Ureter (tissue), 1 donor: ENCODE measurements at regions not wholly inside any gene's neighbourhood (a gene's known extent, or its start where the extent isn't known, plus 50 kb on each side); places are given as distances from the start of the nearest gene placed in this dataset.

Experiments
- DNase-seq: peaks from one replicate; pipeline ENCODE4 v3.0.0-alpha.2; 2020; ENCODE audit warnings: low spot score
- donor health status: DM: yes; HTN: yes; CAD: no.

GRCh38 chr11:92865352-92865751 is 104.1 kb upstream of the MTNR1B start:
- DNase-seq = no peak

- DNase-seq = no peak
Observed at GRCh38 chr11:92866679-92867282, 102.7 kb upstream of the MTNR1B start.

GRCh38 chr11:92867913-92868619 is 101.4 kb upstream of the MTNR1B start:
- DNase-seq = no peak

DNA sequence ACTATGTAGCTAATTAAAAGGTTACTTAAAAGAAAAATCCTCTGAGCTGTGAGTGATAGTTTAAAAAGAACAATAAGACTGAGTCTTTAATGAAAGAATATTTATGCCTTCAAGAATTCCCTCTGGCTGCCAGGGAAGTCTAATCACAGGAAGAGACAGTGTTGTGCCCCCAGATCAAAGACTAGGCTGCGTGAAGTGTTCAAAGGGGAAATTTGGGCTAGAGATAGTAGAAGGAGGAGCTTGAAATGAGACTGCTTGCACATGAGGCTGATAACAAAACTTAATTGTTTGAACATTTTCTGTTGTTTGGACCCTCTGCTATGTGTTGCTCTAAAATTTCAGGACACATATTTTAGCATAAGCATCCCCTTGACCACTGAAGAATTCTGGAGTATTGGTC is 99.7 kb upstream of the MTNR1B start:
- no peak for DNase-seq

DNA sequence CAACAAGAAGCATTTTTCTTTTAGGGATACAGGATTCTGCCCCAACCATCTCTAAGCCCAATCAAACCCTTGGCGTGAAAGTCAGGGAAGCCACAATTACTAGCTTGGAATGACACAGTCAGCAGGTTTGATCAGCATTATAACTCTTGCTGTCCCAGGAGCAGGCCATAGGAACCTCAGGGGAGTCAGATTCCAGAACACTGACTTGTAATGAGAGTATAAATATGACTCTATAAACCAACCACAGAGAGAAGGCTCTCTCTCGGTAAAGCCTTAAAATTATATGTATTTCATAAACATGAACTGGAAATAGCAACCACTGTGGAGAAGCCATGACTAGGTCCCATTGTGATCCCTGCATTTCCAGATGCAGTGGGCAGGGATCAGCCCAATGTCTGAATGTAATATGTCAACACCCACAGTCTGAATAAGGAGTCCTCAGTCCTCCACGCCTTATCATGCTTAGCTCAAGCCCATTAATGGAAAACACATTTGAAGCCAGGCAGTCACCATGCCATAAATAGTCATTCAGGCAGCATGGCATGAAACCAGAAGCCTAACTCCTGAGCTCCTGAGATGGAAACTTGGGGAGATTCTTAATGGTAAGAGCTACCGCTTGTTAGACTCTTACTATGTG is 99.1 kb upstream of the MTNR1B start:
- no peak for DNase-seq

- DNase-seq = no peak
Observed at GRCh38 chr11:92873551-92873950, 95.9 kb upstream of the MTNR1B start.

- no peak for DNase-seq
Observed at GRCh38 chr11:92875473-92875872, 94.0 kb upstream of the MTNR1B start.

DNA sequence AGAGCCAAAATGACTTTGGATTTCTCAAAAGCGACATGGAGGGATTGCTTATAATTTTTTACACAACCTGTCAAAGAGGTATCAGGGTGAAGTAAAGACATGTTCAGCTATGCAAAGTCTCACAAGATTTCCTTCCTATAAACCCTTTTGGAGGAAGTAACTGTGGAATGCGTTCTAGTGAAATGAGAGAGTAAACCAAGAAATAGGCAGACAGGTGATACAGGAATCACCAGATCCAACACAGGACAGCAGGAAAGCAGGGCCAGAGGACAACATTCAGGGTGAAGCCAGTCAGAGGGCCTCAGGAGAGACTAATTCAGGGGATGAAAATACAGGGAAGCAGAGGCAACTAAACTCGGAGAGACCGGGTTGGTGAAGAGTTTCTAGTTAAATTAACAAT is 90.4 kb upstream of the MTNR1B start:
- no peak for DNase-seq

DNA sequence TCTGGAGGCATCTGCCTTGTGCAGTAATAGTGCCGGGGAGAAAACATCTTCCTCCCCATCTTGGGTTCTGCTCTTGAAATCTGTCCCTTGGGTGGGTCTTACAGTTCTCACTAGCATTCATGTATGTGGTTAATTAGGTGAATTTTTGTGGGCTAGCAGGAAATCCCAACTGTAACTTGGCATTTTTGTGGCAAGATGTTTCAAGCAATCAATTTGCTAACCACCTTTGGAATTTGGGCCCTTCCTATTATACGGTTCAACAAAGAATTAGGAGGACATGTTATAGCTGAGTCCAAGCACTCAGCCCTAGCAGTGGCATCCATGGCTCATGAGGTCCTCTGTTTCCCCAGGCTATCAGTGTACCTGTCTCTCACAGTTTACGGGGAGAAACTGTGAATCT is 89.1 kb upstream of the MTNR1B start:
- DNase-seq = no peak

GRCh38 chr11:92881940-92882450 is 87.5 kb upstream of the MTNR1B start:
- DNase-seq = no peak

DNA sequence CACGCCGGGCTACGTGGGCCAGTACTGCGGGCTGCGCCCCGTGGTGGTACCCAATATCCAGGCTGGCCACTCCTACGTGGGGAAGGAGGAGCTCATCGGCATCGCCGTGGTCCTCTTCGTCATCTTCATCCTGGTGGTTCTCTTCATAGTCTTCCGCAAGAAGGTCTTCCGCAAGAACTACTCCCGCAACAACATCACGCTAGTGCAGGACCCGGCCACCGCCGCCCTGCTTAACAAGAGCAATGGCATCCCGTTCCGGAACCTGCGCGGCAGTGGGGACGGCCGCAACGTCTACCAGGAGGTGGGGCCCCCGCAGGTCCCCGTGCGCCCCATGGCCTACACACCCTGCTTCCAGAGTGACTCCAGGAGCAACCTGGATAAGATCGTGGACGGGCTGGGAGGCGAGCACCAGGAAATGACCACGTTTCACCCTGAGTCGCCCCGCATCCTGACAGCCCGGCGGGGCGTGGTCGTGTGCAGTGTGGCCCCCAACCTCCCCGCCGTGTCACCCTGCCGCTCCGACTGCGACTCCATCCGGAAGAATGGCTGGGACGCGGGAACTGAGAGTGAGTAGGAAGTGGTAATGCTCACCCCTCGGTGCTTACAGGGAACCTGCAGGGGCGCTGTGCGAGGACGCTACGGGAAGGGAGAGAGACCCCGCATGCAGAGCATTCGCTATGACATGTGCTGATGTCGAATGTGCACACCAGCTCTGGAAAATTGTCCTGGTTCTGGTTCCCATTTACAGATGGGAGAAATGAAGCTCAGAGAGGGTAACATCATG is 86.4 kb upstream of the MTNR1B start:
- DNase-seq = no peak

DNA sequence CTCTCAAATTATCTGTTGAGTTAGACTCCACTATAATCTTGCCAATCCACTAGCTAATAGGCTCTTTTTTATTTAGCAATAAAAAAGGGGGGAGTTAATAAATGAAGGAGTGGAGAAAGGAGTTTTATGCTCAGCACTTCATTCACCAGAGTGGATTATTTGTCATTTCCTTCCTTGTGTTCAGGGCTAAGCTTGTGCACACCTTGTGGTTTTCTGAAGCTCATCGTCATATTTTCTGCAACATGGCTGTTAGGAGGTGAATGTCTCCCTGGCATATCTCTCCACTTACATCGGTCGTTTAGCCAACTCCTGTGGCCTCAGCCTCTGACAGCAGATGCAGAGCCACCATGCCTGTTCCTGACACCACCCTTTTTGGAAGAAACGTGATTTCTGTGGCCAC is 83.9 kb upstream of the MTNR1B start:
- no peak for DNase-seq

DNA sequence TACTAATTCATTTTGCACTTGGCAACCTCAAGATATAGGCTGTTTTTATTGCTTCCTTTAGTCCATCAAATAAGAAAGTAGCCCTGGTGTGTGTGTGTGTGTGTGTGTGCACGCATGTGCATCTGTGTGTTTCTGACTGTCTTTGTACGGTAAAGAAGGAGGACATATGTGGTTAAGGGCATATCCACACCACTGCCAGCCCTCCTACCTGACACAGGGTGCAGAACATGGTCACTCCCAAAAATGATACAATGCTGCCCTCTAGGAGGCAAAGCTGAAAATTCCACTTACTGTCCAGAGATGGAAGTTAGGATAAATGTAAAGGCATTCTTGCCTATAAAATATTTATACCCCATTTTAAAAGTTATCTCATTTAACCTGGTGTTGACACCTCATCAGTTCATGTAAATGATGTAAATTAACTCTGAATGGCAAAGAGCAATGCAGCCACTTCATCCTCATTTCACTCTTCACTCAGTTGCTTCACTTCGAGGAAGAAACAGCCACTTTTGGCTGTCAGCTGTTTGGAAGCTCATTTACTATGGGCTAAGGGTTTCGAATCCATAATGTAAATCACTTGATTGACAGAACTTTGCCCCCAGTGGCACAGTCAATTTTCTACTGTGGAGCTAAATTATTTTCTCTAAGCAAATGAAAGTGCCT is 83.1 kb upstream of the MTNR1B start:
- peak; percentile 69 for DNase-seq

- DNase-seq = no peak
Observed at GRCh38 chr11:92888696-92889095, 80.8 kb upstream of the MTNR1B start.

DNA sequence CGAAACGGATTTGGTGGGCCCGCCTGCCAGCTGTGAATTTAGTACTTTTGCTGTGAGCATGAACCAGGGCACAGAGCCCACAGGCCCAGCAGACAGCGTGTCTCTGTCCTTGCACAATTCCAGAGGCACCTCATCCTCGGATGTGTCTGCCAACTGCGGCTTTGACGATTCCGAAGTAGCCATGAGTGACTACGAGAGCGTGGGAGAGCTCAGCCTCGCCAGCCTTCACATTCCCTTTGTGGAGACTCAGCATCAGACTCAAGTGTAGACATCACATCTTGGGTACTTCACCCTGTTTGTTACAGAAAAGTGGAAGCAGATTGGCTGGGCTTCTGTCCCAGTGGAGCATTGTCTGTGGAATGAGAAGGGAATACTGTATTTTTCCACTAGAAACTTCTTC is 78.6 kb upstream of the MTNR1B start:
- no peak for DNase-seq

DNA sequence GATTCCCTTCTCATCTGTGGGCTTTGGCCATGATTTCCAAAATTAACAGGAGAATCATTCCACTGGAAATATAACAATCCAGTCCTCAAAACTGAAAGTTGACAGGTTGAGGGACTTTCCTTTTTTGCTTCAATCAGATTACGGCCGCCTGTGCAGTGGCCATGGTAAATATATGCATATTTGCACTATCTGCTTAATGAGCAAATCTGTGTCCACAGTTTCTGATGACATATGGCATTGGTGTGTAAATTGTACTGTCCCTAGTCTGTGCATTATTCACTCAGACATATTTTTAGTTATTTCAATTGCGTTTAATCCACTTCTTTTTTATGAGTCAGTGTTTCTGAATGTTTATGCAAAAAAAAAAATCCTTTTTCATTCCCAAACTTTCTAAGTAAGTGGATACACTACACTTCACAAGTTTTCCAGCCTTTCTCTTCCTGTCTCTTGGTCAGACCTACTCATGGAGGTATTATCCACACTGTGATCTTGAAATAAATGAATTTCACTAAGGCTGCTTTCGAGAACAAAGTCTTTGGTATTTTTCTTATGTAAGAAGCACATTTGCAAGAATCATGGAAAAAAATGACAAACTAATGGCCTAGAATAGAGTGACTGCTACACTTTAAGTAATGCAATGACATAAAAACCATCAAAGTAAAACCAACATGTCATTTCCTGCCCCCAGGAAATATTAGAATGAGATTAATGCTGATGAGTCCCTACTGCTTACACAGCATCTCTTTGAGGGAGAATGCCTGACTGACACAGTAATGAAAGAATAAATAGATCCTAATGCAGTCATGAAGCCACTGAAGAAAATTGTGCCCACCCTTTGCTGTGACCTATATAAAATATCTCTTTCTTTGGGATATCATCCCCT is 76.4 kb upstream of the MTNR1B start:
- DNase-seq = no peak

DNA sequence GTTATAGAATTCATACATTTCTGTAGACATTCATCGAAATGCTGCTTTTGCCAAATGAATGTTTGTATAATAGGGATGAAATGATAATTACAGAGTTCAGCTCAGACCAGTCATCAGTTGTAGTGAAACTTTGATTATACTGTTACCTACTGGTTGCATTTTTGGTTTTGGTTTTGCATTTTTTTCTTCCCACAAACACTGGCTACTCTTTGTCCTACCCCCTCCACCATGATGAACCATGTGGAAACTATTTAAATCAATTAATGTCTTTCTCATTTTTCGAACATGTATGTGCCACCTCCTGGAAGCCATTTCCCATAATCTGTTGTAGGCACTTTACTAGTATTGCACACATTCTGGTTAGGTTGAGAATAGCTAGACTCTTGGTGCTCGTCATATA is 75.3 kb upstream of the MTNR1B start:
- DNase-seq = no peak

DNA sequence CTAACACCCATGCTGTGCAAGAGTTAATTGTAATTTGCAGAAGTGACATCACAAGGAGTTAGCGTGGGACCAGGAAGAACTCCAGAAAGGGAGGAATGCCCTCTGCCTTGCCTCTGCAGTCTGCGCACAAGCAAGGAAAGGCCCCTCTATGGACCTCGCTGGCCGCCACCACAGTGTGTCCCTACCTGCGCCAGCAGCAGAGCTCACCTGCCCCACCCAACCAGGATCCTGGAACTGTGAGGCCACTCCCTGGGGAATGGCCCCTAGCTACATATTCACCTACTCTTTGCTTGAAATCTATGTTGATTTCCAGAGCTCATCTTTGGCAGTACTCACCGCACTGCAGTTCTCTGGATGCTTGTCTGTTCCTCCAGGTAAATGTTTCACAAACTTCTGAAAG is 72.0 kb upstream of the MTNR1B start:
- DNase-seq = no peak

DNA sequence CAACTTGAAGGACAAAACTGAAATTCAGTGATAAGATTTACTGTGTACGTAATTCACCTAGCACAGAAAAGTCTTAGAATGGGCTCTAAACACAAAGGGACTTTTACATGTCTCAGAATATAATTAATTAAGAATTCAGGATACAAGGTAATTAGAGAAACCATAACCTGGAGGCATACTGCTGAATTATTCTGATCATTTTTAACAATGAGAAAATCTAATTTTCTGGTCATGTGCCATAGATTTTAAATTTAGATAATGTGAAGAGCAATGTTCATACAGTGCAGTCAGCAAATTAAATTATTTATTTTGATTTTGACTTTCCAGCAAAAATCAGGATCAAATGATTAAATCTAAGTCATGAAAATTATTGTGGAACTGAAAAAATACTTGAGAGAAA is 67.0 kb upstream of the MTNR1B start:
- no peak for DNase-seq

DNA sequence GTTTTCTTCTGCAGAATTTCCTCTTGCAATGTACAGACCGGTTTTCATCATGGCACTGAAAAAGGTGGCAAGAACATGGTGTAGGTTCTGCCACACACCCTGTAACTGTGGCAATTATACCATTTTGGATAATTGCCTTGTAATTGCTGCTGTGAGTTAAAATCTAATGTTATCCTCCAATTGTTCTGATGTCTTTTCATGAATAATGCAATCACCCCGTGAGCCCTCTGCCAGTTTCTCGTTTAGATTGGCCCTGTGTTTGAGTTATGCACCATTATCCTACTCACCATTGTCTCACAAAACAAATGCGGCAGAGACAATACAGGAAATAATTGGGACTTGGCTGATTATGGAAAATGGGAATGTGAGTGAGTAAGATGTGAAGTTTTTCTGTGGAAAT is 61.8 kb upstream of the MTNR1B start:
- DNase-seq = no peak

- DNase-seq = no peak
Observed at GRCh38 chr11:92909214-92909613, 60.2 kb upstream of the MTNR1B start.
